NAMALWA (cell line): ENCODE measurements at regions not wholly inside any gene's neighbourhood (a gene's known extent, or its start where the extent isn't known, plus 50 kb on each side); places are given as distances from the start of the nearest gene placed in this dataset.
"Not testable (repeated sequence)": the region's sequence is repeated elsewhere in the genome, so short reads cannot be mapped to it uniquely, and the experiment has no call there.

Experiments used
- DNase-seq: peaks from one replicate; pipeline ENCODE4 v3.0.0-alpha.2; 2015; ENCODE audit warnings: low spot score

- no peak for DNase-seq
Observed at GRCh38 chr11:25766332-25767015, 565.5 kb upstream of the ANO3 start.

- no peak for DNase-seq
Observed at GRCh38 chr11:25769287-25769686, 562.6 kb upstream of the ANO3 start.

- DNase-seq: no peak
Observed at GRCh38 chr11:25771605-25772004, 560.3 kb upstream of the ANO3 start.

- DNase-seq: no peak
Observed at GRCh38 chr11:25775603-25776002, 556.3 kb upstream of the ANO3 start.

GRCh38 chr11:25776238-25776637, 555.7 kb upstream of the ANO3 start:
- no peak for DNase-seq

- no peak for DNase-seq
Observed at GRCh38 chr11:25777343-25777742, 554.6 kb upstream of the ANO3 start.

- no peak for DNase-seq
Observed at GRCh38 chr11:25779033-25779432, 552.9 kb upstream of the ANO3 start.

- no peak for DNase-seq
Observed at GRCh38 chr11:25787416-25787815, 544.5 kb upstream of the ANO3 start.

- no peak for DNase-seq
Observed at GRCh38 chr11:25790396-25790795, 541.5 kb upstream of the ANO3 start.

GRCh38 chr11:25793637-25794036, 538.3 kb upstream of the ANO3 start:
- no peak for DNase-seq

GRCh38 chr11:25794804-25795203, 537.1 kb upstream of the ANO3 start:
- no peak for DNase-seq

GRCh38 chr11:25816411-25816810, 515.5 kb upstream of the ANO3 start:
- DNase-seq: no peak

- DNase-seq: no peak
Observed at GRCh38 chr11:25824688-25825087, 507.2 kb upstream of the ANO3 start.

- not testable (repeated sequence) for DNase-seq
Observed at GRCh38 chr11:25831485-25831884, 500.4 kb upstream of the ANO3 start.

- peak; percentile 28 for DNase-seq
Observed at GRCh38 chr11:25838918-25839625, 492.9 kb upstream of the ANO3 start.

- DNase-seq: no peak
Observed at GRCh38 chr11:25844811-25845210, 487.1 kb upstream of the ANO3 start.

GRCh38 chr11:25855916-25856315, 476.0 kb upstream of the ANO3 start:
- no peak for DNase-seq

- DNase-seq: no peak
Observed at GRCh38 chr11:25859776-25860175, 472.2 kb upstream of the ANO3 start.

GRCh38 chr11:25860677-25861450, 471.1 kb upstream of the ANO3 start:
- no peak for DNase-seq

- DNase-seq: no peak
Observed at GRCh38 chr11:25862159-25862558, 469.8 kb upstream of the ANO3 start.

GRCh38 chr11:25863986-25864385, 467.9 kb upstream of the ANO3 start:
- DNase-seq: no peak

GRCh38 chr11:25876456-25876965, 455.4 kb upstream of the ANO3 start:
- no peak for DNase-seq

GRCh38 chr11:25886036-25886435, 445.9 kb upstream of the ANO3 start:
- no peak for DNase-seq
